SK-N-SH treated with all-trans-retinoic acid at 6 μM for 48 hours (cell line): ENCODE measurements at regions not wholly inside any gene's neighbourhood (a gene's known extent, or its start where the extent isn't known, plus 50 kb on each side); places are given as distances from the start of the nearest gene placed in this dataset.

Experiments
- CREB5 ChIP-seq: fragments of 250-450 bp; sonication (Bioruptor Pico); IDR thresholded peaks from 2 replicates; pipeline ENCODE4 v1.5.1; 2020; ENCODE audit warnings: low read depth, mild to moderate bottlenecking, moderate library complexity
- RARB ChIP-seq: fragments of 250-450 bp; sonication (Bioruptor Pico); IDR thresholded peaks from 2 replicates; pipeline ENCODE4 v1.8.0; 2021; ENCODE audit warnings: mild to moderate bottlenecking, moderate library complexity
- ZFP3 ChIP-seq: fragments of 250-450 bp; sonication (Bioruptor Pico); IDR thresholded peaks from 2 replicates; pipeline ENCODE4 v1.5.0; 2020; ENCODE audit warnings: mild to moderate bottlenecking, moderate library complexity

DNA sequence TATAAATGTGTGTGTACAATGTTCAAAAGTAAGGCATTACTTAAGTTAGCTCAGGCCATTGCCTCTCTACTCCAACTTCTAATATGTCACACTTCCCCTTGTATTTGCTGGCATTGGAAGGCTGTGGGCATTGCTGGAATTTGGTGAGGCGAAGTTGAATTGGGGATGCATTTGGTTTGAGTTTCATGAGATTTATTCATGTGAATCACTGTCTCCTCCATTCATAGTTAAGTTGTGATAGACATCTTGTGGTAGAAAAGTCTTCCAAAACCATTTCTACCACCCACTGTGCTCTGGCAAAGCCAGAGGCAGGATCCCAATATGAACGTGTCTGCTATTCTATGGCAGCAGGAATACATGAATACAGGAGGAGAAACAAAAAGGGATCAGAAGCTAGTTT, 397.8 kb upstream of the USP24 start:
- no peak for TF ChIP-seq ZFP3 (CRISPR knock-in tag)
- no peak for TF ChIP-seq RARB (CRISPR knock-in tag)
- TF ChIP-seq CREB5 (CRISPR knock-in tag), result no peak
